SK-N-SH (cell line): ENCODE measurements at regions not wholly inside any gene's neighbourhood (a gene's known extent, or its start where the extent isn't known, plus 50 kb on each side); places are given as distances from the start of the nearest gene placed in this dataset.
A peak's percentile ranks its signal among the peaks of the same experiment; 100 is the strongest.
"Not testable (repeated sequence)": the region's sequence is repeated elsewhere in the genome, so short reads cannot be mapped to it uniquely, and the experiment has no call there.

ENCODE experiments used
- CTCF ChIA-PET: fragments of 300-600, 350-600 bp; formaldehyde crosslinking; extraction: SDS; loops from one replicate; lab custom pipeline; 2021; lab: Yijun Ruan, JAX
- POLR2A ChIA-PET: fragments of 350-600 bp; sonication (Branson Sonifier 250); formaldehyde crosslinking; extraction: SDS; loops from one replicate; lab custom pipeline; 2020; ENCODE audit warnings: antibody characterized with exemption, inconsistent platforms; lab: Yijun Ruan, JAX
- DNase-seq: peaks from one replicate; pipeline ENCODE4 v3.0.0; 2012
- H2AFZ ChIP-seq: fragments of 200-600 bp; sonication (generic); 2 replicates; pipeline ENCODE4 v1.8.1; 2016; ENCODE audit warnings: antibody characterized with exemption, mild to moderate bottlenecking, low read depth
- H3F3A ChIP-seq: fragments of 200-600 bp; sonication (generic); replicated peaks from 2 replicates; pipeline ENCODE3; 2016; ENCODE audit warnings: antibody characterized with exemption, mild to moderate bottlenecking; ENCODE audit not compliant: insufficient read depth
- H3K27ac ChIP-seq, 2 experiments: fragments of 200-500 bp in 1 of 2; fragments of 200-600 bp in 1 of 2; sonication (Bioruptor generic) in 1 of 2; sonication (generic), shearing (Covaris generic) in 1 of 2; 2 replicates each; pipeline versions ENCODE4 v1.5.1 to v1.6.1; 2014 to 2016; ENCODE audit warnings: low read depth in 2 of 2, inconsistent platforms in 1 of 2, low read length in 1 of 2, mild to moderate bottlenecking in 1 of 2, mixed read lengths in 1 of 2
- H3K27me3 ChIP-seq: fragments of 200-600 bp; sonication (generic), shearing (Covaris generic); 2 replicates; pipeline ENCODE4 v1.6.1; 2016; ENCODE audit warnings: mixed run types; ENCODE audit not compliant: insufficient read depth
- H3K36me3 ChIP-seq, 2 experiments: fragments of 200-500 bp in 1 of 2; fragments of 200-600 bp in 1 of 2; sonication (Bioruptor generic) in 1 of 2; sonication (generic) in 1 of 2; replicated peaks in 1 of 2; 2 replicates each; pipeline versions ENCODE3 to v1.5.1; 2014 to 2016; ENCODE audit warnings: low read length in 1 of 2, mild to moderate bottlenecking in 1 of 2; ENCODE audit not compliant: insufficient read depth in 2 of 2, control insufficient read depth in 1 of 2
- H3K4me1 ChIP-seq, 2 experiments: fragments of 200-500 bp in 1 of 2; fragments of 200-600 bp in 1 of 2; sonication (Bioruptor generic) in 1 of 2; sonication (generic), shearing (Covaris generic) in 1 of 2; 2 replicates each; pipeline versions ENCODE4 v1.5.1 to v1.6.1; 2014 to 2016; ENCODE audit warnings: low read depth in 1 of 2, low read length in 1 of 2, mixed run types in 1 of 2; ENCODE audit not compliant: insufficient read depth in 2 of 2, control insufficient read depth in 1 of 2
- H3K4me2 ChIP-seq: fragments of 200-600 bp; sonication (generic), shearing (Covaris generic); 2 replicates; pipeline ENCODE4 v1.6.1; 2017; ENCODE audit warnings: mixed run types
- H3K4me3 ChIP-seq, 2 experiments: fragments of 200-500 bp in 1 of 2; fragments of 200-600 bp in 1 of 2; sonication (Bioruptor generic) in 1 of 2; sonication (generic), shearing (Covaris generic) in 1 of 2; 2 replicates each; pipeline versions ENCODE4 v1.5.1 to v1.8.1; 2014 to 2016; ENCODE audit warnings: low read depth in 2 of 2, inconsistent platforms in 1 of 2, low read length in 1 of 2, mild to moderate bottlenecking in 1 of 2, mixed read lengths in 1 of 2, moderate library complexity in 1 of 2
- H3K79me2 ChIP-seq: fragments of 200-600 bp; sonication (generic); 2 replicates; pipeline ENCODE4 v1.8.1; 2017; ENCODE audit warnings: mild to moderate bottlenecking; ENCODE audit not compliant: insufficient read depth
- H3K9ac ChIP-seq: fragments of 200-600 bp; sonication (generic); 2 replicates; pipeline ENCODE4 v1.6.1; 2017; ENCODE audit warnings: mixed run types
- H3K9me2 ChIP-seq: fragments of 200-600 bp; sonication (generic); 2 replicates; pipeline ENCODE4 v1.6.1; 2017; ENCODE audit warnings: mixed run types
- H3K9me3 ChIP-seq: fragments of 200-600 bp; sonication (generic); 2 replicates; pipeline ENCODE4 v1.6.1; 2017; ENCODE audit warnings: mixed run types, mild to moderate bottlenecking, moderate library complexity
- H4K20me1 ChIP-seq: fragments of 200-600 bp; sonication (generic); 2 replicates; pipeline ENCODE4 v1.6.1; 2017; ENCODE audit warnings: mild to moderate bottlenecking, mixed run types; ENCODE audit not compliant: insufficient read depth
- FOXJ3 ChIP-seq: sonication (generic); formaldehyde crosslinking; IDR thresholded peaks from 2 replicates; pipeline ENCODE4 v1.5.1; 2020; ENCODE audit warnings: mild to moderate bottlenecking, missing genetic modification reagents
- FOXM1 ChIP-seq: IDR thresholded peaks from 2 replicates; pipeline ENCODE4 v1.4.0; 2012; ENCODE audit warnings: low read depth, mild to moderate bottlenecking
- RFX5 ChIP-seq: IDR thresholded peaks from 2 replicates; pipeline ENCODE4 v1.6.1; 2012; ENCODE audit warnings: mild to moderate bottlenecking, improper control_type of control experiment, low read length
- SMC3 ChIP-seq: IDR thresholded peaks from 2 replicates; pipeline ENCODE4 v1.6.1; 2012; ENCODE audit warnings: low read depth, low read length, improper control_type of control experiment
- TAF1 ChIP-seq: IDR thresholded peaks from 2 replicates; pipeline ENCODE4 v1.6.1; 2012; ENCODE audit warnings: low read depth, mild to moderate bottlenecking, low read length, moderate library complexity, borderline replicate concordance
- TCF12 ChIP-seq: IDR thresholded peaks from 2 replicates; pipeline ENCODE4 v1.4.0; 2012
- USF1 ChIP-seq: IDR thresholded peaks from 2 replicates; pipeline ENCODE4 v1.4.0; 2012; ENCODE audit warnings: low read depth, borderline replicate concordance
- WGBS: methylation state at CpG from one replicate; pipeline ENCODE4 v1.1.6; 2017; ENCODE audit warnings: low lambda C conversion rate; 5-methylcytosine and 5-hydroxymethylcytosine counted together

GRCh38 chr14:105894978-105895881 is 368.8 kb downstream of the TMEM121 start:
- Histone ChIP-seq H3K9me2 (no peaks in the 10 kb centered on the region), H3K9me3 (no peaks in the 10 kb centered on the region), H3F3A (no peaks in the 10 kb centered on the region), H3K36me3 (no peaks in the 10 kb centered on the region), H3K4me2 (no peak overlapping the region), H3K27me3 (no peaks in the 10 kb centered on the region), H4K20me1 (no peaks in the 10 kb centered on the region), H3K27ac (peak overlapping the region in 1 of 2 experiments; percentile 28; a peak in 1 of 4 replicates), H3K4me1 (peaks cover 0 to 40% of the 10 kb centered on the region in 2 experiments; a peak in 1 of 4 replicates), H3K79me2 (no peaks in the 10 kb centered on the region), H3K9ac (no peak overlapping the region), H3K4me3 (no peak overlapping the region), H2AFZ (no peak overlapping the region)
- 50% methylated on average over 7 of the region's 30 CpGs for WGBS
- TF ChIP-seq FOXM1 (no peak), TCF12 (no peak), TAF1 (no peak), USF1 (no peak), FOXJ3 (CRISPR knock-in tag) (no peak), RFX5 (no peak), SMC3 (no peak)
- peak; percentile 25 for DNase-seq
- CTCF ChIA-PET, result no interaction called here
- POLR2A ChIA-PET, result no interaction called here

DNA sequence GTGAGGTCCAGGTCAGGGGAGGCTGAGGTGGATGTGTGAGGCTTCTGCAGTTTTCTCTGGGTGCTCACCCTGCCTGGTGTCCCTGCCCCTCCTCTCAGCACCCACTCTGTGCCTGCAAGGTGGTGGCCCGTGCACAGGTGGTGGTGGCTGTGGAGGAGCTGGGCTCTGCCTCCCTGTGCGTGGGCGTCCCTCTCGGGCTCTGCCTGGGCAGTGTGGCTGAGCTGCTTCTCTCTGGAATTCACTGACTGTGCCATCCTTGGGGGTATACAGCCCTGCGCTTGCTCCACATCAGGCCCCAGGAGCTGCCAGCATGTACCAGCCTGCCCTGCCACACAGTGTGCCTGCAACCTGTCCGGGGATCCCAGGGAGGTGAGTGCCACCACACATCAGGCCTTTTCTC is 369.8 kb downstream of the TMEM121 start:
- H3K9me3 ChIP-seq, CTCF ChIA-PET, H3K79me2 ChIP-seq, H3K4me2 ChIP-seq, H3K9me2 ChIP-seq, H3K9ac ChIP-seq, H3K27ac ChIP-seq, H3K27me3 ChIP-seq, H2AFZ ChIP-seq, H3F3A ChIP-seq, H4K20me1 ChIP-seq, H3K4me3 ChIP-seq, POLR2A ChIA-PET, DNase-seq, H3K36me3 ChIP-seq: not testable (repeated sequence)
- WGBS, result 42% methylated on average over 1 of the region's 6 CpGs
- H3K4me1 ChIP-seq, result peaks cover 0 to 40% of the 10 kb centered on the region in 2 experiments; a peak in 1 of 4 replicates

- H3F3A ChIP-seq, CTCF ChIA-PET, H3K4me2 ChIP-seq, H3K9me3 ChIP-seq, H3K4me3 ChIP-seq, H3K36me3 ChIP-seq, H4K20me1 ChIP-seq, H3K27ac ChIP-seq, H3K9me2 ChIP-seq, H2AFZ ChIP-seq, POLR2A ChIA-PET, H3K27me3 ChIP-seq, DNase-seq, H3K79me2 ChIP-seq, H3K9ac ChIP-seq: not testable (repeated sequence)
- WGBS, result 23% methylated on average over 6 of the region's 6 CpGs
- H3K4me1 ChIP-seq, result peaks cover 0 to 43% of the 10 kb centered on the region in 2 experiments; a peak in 1 of 4 replicates
Measured at GRCh38 chr14:105896961-105897724, 370.8 kb downstream of the TMEM121 start.
